Thyroid gland (tissue), 4 donors: ENCODE measurements at regions not wholly inside any gene's neighbourhood (a gene's known extent, or its start where the extent isn't known, plus 50 kb on each side); places are given as distances from the start of the nearest gene placed in this dataset.

ENCODE experiments used
- DNase-seq, 2 donors: peaks; one replicate each; pipeline ENCODE4 v3.0.0-alpha.2; 2019
- H3K27ac ChIP-seq, 3 donors: fragments of 200-600 bp; sonication (generic); 1 replicate in 2 of 3; 2 replicates in 1 of 3; pipeline ENCODE4 v1.5.1; 2016 to 2019; ENCODE audit warnings: mild to moderate bottlenecking in 1 of 3, moderate library complexity in 1 of 3
- H3K27me3 ChIP-seq: fragments of 200-600 bp; sonication (generic); one replicate; pipeline ENCODE4 v1.5.1; 2019
- H3K36me3 ChIP-seq, 2 donors: fragments of 200-600 bp; sonication (generic); one replicate each; pipeline ENCODE4 v1.5.1; 2016 to 2019
- H3K4me1 ChIP-seq, 2 donors: fragments of 200-600 bp; sonication (generic); one replicate each; pipeline ENCODE4 v1.5.1; 2017 to 2019
- H3K4me3 ChIP-seq, 3 donors: fragments of 200-600 bp; sonication (generic); replicated peaks in 1 of 3; 1 replicate in 2 of 3; 2 replicates in 1 of 3; pipeline ENCODE4 v1.5.1; 2016; ENCODE audit warnings: mild to moderate bottlenecking in 1 of 3
- H3K9me3 ChIP-seq: fragments of 200-600 bp; sonication (generic); one replicate; pipeline ENCODE4 v1.5.1; 2017
- CTCF ChIP-seq, 6 experiments: fragments of 200-600 bp in 3 of 6; fragments of 450-650 bp in 3 of 6; sonication (generic) in 3 of 6; IDR thresholded peaks; one replicate each; pipeline ENCODE4 v1.5.1; 2016 to 2019; ENCODE audit warnings: antibody characterized with exemption in 6 of 6, mild to moderate bottlenecking in 2 of 6, inconsistent platforms in 1 of 6, moderate library complexity in 1 of 6
- POLR2A ChIP-seq, 2 donors: fragments of 450-650 bp; IDR thresholded peaks; one replicate each; pipeline ENCODE4 v1.6.1; 2017; ENCODE audit warnings: antibody characterized with exemption in 2 of 2, mild to moderate bottlenecking in 2 of 2, moderate library complexity in 1 of 2
- WGBS, 2 donors: methylation state at CpG; one replicate each; pipeline ENCODE4 v1.1.5; 2017; 5-methylcytosine and 5-hydroxymethylcytosine counted together
- intact Hi-C: fragments of 100-400 bp; cut with DNase I; formaldehyde crosslinking; loops from one replicate; pipeline ENCODE4 v1.15.1; 2023

GRCh38 chr2:177042311-177042710 is 170.3 kb upstream of the HNRNPA3 start:
- Histone ChIP-seq H3K4me3 (no peak overlapping the region), H3K36me3 (no peaks in the 10 kb centered on the region), H3K27ac (no peak overlapping the region), H3K27me3 (no peaks in the 10 kb centered on the region), H3K9me3 (no peaks in the 10 kb centered on the region), H3K4me1 (no peaks in the 10 kb centered on the region)
- DNase-seq: no peak
- 79 to 84% methylated on average over 3 of the region's 3 CpGs for WGBS, 2 donors
- intact Hi-C loops: no loop called here
- TF ChIP-seq CTCF (IDR thresholded peaks at IDR 0.05): no peak
- no peak for TF ChIP-seq POLR2A (IDR thresholded peaks at IDR 0.05)

- Histone ChIP-seq H3K9me3 (no peaks in the 10 kb centered on the region), H3K27ac (no peak overlapping the region), H3K4me1 (no peaks in the 10 kb centered on the region), H3K36me3 (no peaks in the 10 kb centered on the region), H3K27me3 (no peaks in the 10 kb centered on the region), H3K4me3 (no peak overlapping the region)
- intact Hi-C loops: no loop called here
- WGBS, 2 donors: 53 to 82% methylated on average over 2 of the region's 2 CpGs
- TF ChIP-seq POLR2A (IDR thresholded peaks at IDR 0.05): no peak
- no peak for TF ChIP-seq CTCF (IDR thresholded peaks at IDR 0.05)
- DNase-seq: no peak
Measured at GRCh38 chr2:177044671-177045070, 167.9 kb upstream of the HNRNPA3 start.

GRCh38 chr2:177048981-177049380 is 163.6 kb upstream of the HNRNPA3 start:
- Histone ChIP-seq H3K27ac (no peak overlapping the region), H3K27me3 (no peaks in the 10 kb centered on the region), H3K4me1 (no peaks in the 10 kb centered on the region), H3K4me3 (no peak overlapping the region), H3K9me3 (no peaks in the 10 kb centered on the region), H3K36me3 (no peaks in the 10 kb centered on the region)
- no peak for TF ChIP-seq CTCF (IDR thresholded peaks at IDR 0.05)
- no peak for TF ChIP-seq POLR2A (IDR thresholded peaks at IDR 0.05)
- intact Hi-C loops: no loop called here
- no peak for DNase-seq

- no peak for TF ChIP-seq CTCF (IDR thresholded peaks at IDR 0.05)
- no peak for TF ChIP-seq POLR2A (IDR thresholded peaks at IDR 0.05)
- H3K4me3 ChIP-seq: no peak overlapping the region
- intact Hi-C loops: no loop called here
Measured at GRCh38 chr2:177051278-177051677, 161.3 kb upstream of the HNRNPA3 start.

GRCh38 chr2:177052471-177052870 is 160.1 kb upstream of the HNRNPA3 start:
- intact Hi-C loops: no loop called here
- no peaks in the 10 kb centered on the region for H3K27me3 ChIP-seq
- WGBS, 2 donors: 88 to 93% methylated on average over 4 of the region's 4 CpGs
- H3K27ac ChIP-seq: no peak overlapping the region
- H3K36me3 ChIP-seq: no peaks in the 10 kb centered on the region
- no peaks in the 10 kb centered on the region for H3K9me3 ChIP-seq
- DNase-seq: no peak
- H3K4me1 ChIP-seq: no peaks in the 10 kb centered on the region
- no peak overlapping the region for H3K4me3 ChIP-seq
- TF ChIP-seq POLR2A (IDR thresholded peaks at IDR 0.05) (no peak), CTCF (IDR thresholded peaks at IDR 0.05) (no peak)

More at GRCh38 chr2:177051278-177051677, 161.3 kb upstream of the HNRNPA3 start:
- no peaks in the 10 kb centered on the region for H3K36me3 ChIP-seq
- H3K27ac ChIP-seq: no peak overlapping the region
- no peaks in the 10 kb centered on the region for H3K4me1 ChIP-seq
- H3K9me3 ChIP-seq: no peaks in the 10 kb centered on the region
- H3K27me3 ChIP-seq: no peaks in the 10 kb centered on the region
- no peak for DNase-seq
- WGBS, 2 donors: 72 to 81% methylated on average over 1 of the region's 1 CpG
